HG03060 (cell line): ENCODE measurements at regions not wholly inside any gene's neighbourhood (a gene's known extent, or its start where the extent isn't known, plus 50 kb on each side); places are given as distances from the start of the nearest gene placed in this dataset.
"Not testable (repeated sequence)": the region's sequence is repeated elsewhere in the genome, so short reads cannot be mapped to it uniquely, and the experiment has no call there.

Experiments
- ATAC-seq: cut with Tn5 transposase; IDR thresholded peaks from one replicate; pipeline ENCODE4 v1.9.1; 2021; ENCODE audit warnings: low read depth, moderate number of reproducible peaks; ENCODE audit not compliant: unreplicated experiment

DNA sequence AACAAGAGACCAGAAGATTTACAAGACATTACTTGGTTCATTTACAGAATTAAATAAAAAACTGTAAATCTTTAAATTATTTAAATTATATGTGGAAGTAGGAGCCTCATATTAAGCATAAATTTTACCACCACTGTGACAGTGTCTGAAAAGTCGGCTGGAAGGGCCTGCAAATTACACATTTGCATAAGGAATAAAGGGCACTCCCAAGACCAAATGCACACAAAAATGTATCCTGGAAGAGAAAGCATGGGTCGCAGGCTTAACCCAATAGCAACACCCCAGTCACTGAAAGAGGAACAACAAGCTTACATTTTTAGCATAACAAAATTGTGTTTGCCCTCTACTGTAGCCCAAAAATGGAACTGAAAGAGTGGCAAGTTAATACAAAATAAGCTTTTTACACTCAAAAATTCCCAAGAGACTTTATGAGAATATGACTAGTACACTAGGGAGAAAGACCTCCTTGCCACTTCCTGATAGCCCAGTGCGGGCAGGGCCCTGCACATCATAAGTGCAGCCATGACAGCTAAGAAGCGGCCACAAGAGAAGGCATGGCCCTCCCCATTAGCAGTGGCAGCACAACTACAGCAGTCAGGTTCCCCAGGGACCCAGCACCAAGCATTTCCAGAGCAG lies 482.0 kb downstream of the DTWD2 start:
- peak; percentile 95 for ATAC-seq

GRCh38 chr5:118502232-118502631 lies 486.1 kb downstream of the DTWD2 start:
- not testable (repeated sequence) for ATAC-seq

DNA sequence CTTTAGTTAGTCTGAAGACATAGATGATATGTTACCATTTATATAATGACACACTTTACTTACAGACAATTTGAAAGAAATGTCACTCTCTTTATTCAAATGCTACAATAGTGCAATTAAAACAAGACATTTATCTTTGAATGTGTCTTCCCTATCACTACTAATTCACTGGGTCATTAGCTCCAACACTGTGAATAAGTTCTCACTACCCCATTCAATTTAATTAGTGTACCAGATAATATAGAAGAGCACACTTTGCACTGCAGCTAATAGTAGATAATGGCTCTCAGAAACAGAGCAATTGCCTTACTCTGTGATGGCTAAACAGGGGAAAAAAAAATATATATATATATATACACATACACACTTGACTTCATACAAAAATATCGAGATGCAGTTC lies 497.0 kb downstream of the DTWD2 start:
- ATAC-seq: no peak

DNA sequence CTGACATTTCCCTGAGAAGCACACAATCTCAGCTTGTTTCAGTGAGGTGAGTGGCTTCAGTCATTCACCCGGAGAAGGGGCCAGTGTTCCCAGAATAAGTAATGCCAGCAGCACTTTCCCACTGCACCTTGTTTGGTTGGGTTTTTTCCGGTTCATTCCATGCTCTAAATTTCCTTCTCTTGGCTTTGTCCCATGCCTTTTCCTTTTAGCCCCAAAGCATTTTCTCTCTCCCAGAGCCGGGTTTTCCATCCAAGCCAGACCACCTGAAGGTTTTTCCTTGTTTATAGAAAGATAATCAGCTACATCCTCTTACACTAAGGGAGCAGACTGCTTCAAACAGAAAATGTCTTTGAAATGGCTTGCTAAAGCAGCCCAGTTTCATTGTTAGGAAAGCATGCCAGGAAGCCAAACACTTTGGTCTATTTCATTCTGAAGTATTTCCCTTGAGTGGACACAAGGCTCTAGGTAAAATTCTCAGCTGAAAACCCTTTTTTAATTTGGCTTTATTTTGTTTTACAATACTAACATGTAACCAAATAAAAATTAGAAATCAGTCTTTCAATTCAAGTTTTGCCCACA lies 501.6 kb downstream of the DTWD2 start:
- ATAC-seq: no peak

GRCh38 chr5:118479285-118479684 lies 509.1 kb downstream of the DTWD2 start:
- ATAC-seq: no peak

DNA sequence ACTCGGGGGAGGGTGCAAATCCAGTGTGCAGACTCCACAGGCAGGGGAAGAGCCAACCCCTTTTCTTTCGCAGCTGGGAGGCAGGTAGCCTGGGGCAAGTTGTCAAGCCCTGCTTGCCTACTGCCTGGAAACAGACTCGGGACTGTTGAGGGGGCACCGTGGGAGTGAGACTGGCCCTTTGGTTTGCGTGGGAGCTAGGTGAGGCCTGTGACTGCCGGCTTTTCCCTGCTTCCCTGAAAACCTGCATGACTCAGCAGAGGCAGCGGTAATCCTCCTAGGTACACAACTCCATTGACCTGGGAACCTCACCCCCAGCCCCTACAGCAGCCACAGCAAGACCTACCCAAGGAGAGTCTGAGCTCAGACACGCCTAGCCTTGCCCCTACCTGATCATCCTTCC lies 509.5 kb downstream of the DTWD2 start:
- ATAC-seq: no peak

- no peak for ATAC-seq
Measured at GRCh38 chr5:118468085-118468484, 520.3 kb downstream of the DTWD2 start.

GRCh38 chr5:118467103-118467502 lies 521.2 kb downstream of the DTWD2 start:
- no peak for ATAC-seq

GRCh38 chr5:118466418-118466817 lies 521.9 kb downstream of the DTWD2 start:
- ATAC-seq: no peak

DNA sequence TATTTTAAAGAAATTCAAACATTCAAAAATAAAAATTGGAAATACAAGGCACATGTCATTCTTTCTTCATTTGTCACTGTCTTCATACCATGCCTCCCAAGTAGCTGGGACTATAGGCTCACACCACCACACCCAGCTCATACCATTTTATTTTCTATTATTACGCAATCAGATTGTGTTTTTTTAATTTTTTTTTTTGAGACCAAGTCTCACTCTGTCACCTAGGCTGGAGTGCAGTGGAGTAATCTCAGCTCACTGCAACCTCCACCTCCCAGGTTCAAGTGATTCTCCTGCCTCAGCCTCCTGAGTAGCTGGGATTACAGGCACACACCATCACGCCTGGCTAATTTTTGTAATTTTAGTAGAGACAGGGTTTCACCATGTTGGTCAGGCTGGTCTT lies 526.1 kb downstream of the DTWD2 start:
- not testable (repeated sequence) for ATAC-seq

- no peak for ATAC-seq
Measured at GRCh38 chr5:118461436-118461835, 526.9 kb downstream of the DTWD2 start.

DNA sequence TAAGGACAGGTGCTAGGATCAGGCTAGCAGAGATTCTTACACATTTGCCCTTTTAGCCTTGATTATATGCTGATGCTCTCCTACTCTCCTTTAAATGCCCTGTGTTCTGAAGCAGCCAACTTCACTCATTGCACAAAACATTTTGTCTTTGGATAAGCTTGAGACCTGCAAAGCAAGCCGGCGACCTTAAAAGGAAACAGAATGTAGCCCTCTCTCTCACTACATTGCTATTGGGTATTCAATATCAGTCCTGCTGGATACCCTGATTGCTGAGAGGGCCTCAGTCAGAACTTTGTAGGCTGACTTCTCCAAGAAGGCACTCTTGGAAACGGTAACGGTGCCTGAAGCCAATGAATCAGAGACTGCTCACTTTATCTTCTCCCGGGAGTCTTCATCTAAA lies 528.9 kb downstream of the DTWD2 start:
- ATAC-seq: no peak

GRCh38 chr5:118456085-118456484 lies 532.3 kb downstream of the DTWD2 start:
- no peak for ATAC-seq

- ATAC-seq: no peak
Measured at GRCh38 chr5:118451697-118452247, 536.6 kb downstream of the DTWD2 start.

GRCh38 chr5:118450554-118451332 lies 537.6 kb downstream of the DTWD2 start:
- ATAC-seq: no peak

GRCh38 chr5:118447350-118447749 lies 541.0 kb downstream of the DTWD2 start:
- no peak for ATAC-seq

DNA sequence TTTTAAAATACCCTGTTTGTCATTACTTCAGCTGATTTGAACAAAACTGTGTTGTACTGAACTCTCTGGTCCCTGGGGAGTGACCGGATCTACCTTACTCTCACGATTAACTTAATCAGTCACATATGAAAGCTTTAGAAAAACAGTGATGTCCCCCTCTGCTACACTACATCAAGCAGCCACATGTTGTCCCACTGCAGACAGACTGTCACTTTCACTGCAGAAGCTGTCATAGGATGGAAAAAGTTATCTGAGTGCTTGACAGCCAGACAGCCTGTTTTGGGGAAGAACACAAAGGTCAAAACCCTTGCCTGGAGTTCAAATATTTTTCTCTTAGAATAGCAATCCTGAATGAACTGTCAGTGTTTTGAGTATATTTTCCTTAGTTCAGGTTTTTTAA lies 546.4 kb downstream of the DTWD2 start:
- no peak for ATAC-seq

- no peak for ATAC-seq
Measured at GRCh38 chr5:118441034-118441433, 547.3 kb downstream of the DTWD2 start.

- ATAC-seq: no peak
Measured at GRCh38 chr5:118440496-118440895, 547.9 kb downstream of the DTWD2 start.

DNA sequence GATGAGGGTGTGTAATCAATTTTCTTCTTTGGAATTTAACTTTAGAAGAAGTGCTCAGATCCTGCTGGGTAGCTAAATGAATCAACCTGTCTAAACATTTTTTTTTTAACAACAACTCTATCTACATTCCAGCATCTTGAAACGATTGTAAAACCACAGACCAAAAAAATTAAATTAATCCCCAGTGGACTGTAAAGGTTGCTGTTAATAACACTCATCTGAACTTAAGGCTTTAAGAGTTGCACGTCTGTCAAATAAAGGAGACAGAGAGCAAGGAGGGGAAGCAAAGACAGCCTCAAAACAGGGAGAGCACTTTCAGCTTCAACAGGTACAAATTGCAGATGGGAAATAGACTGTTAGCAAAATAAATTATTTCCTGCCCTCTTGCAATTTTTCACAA lies 548.5 kb downstream of the DTWD2 start:
- no peak for ATAC-seq

- no peak for ATAC-seq
Measured at GRCh38 chr5:118435131-118435530, 553.2 kb downstream of the DTWD2 start.

GRCh38 chr5:118434522-118434921 lies 553.8 kb downstream of the DTWD2 start:
- ATAC-seq: no peak
